GM03348 (cell line): ENCODE measurements at regions not wholly inside any gene's neighbourhood (a gene's known extent, or its start where the extent isn't known, plus 50 kb on each side); places are given as distances from the start of the nearest gene placed in this dataset.

Experiments used
- DNase-seq: peaks from one replicate; pipeline ENCODE4 v3.0.0; 2012; ENCODE audit warnings: low spot score

- no peak for DNase-seq
These were observed 52.7 kb upstream of the ALK start for GRCh38 chr2:29974086-29974485.

- no peak for DNase-seq
These were observed 55.9 kb upstream of the ALK start for GRCh38 chr2:29977284-29977683.

DNA sequence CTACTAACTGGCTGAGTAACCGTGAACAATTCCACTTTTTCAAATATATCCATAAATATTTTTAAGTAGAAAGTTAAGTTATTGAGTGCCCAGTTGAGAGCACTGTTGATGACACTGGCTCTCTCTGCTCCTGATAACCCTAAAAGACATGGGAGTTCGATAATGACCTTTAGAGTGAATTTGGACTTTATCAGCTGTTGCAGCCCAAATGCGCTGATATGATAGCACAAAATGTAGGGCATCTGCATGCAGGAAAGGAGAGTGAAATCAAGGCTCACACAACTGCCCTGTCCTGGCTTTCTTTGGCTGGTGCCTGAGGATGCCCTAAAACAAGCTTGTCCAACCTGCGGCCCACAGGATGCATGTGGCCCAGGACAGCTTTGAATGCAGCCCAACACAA is 60.0 kb upstream of the ALK start:
- no peak for DNase-seq

DNA sequence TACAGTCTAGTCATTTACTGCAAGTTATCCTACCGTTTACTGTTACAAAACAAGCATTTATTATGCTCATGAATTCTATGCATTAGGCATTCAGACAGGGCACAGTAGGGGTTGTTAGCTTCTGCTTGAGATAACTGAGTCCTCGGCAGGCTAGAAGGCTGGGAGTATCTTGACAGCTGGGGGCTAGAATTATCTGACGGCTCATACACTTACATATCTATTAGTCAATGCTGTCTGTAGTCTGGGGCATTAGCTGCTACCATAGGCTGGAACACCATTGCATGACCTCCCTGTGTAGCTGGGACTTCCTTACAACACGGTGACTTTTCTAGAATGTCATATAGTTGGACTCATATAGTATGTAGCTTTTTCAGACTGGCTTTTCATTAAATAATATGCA is 61.9 kb upstream of the ALK start:
- no peak for DNase-seq

GRCh38 chr2:29987146-29987545 is 65.8 kb upstream of the ALK start:
- DNase-seq: no peak

GRCh38 chr2:29990129-29990528 is 68.7 kb upstream of the ALK start:
- DNase-seq: no peak

GRCh38 chr2:29991086-29991485 is 69.7 kb upstream of the ALK start:
- DNase-seq: no peak

DNA sequence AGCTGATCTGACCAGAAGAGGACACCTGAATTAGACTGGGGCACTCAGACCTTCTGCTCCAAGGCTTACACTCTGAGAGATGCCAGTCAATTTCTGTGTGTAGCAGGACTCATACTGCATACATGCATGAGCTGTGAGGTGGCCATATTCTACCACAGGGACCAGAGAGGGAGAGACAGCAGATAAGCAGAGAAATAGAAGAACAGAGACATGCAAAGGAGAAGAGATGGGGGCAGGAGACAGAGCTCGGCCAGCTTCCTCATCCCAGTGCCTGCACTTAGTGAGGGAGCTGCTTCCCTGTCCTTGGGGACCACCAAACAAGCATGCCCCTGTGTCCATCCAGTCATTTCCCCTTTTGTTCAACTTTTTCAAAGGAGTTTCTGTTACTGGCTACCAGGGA is 73.9 kb upstream of the ALK start:
- DNase-seq: no peak

GRCh38 chr2:30003128-30003527 is 81.7 kb upstream of the ALK start:
- DNase-seq: no peak

- DNase-seq: no peak
These were observed 101.2 kb upstream of the ALK start for GRCh38 chr2:30022444-30023071.

GRCh38 chr2:30024281-30024680 is 102.9 kb upstream of the ALK start:
- DNase-seq: no peak

DNA sequence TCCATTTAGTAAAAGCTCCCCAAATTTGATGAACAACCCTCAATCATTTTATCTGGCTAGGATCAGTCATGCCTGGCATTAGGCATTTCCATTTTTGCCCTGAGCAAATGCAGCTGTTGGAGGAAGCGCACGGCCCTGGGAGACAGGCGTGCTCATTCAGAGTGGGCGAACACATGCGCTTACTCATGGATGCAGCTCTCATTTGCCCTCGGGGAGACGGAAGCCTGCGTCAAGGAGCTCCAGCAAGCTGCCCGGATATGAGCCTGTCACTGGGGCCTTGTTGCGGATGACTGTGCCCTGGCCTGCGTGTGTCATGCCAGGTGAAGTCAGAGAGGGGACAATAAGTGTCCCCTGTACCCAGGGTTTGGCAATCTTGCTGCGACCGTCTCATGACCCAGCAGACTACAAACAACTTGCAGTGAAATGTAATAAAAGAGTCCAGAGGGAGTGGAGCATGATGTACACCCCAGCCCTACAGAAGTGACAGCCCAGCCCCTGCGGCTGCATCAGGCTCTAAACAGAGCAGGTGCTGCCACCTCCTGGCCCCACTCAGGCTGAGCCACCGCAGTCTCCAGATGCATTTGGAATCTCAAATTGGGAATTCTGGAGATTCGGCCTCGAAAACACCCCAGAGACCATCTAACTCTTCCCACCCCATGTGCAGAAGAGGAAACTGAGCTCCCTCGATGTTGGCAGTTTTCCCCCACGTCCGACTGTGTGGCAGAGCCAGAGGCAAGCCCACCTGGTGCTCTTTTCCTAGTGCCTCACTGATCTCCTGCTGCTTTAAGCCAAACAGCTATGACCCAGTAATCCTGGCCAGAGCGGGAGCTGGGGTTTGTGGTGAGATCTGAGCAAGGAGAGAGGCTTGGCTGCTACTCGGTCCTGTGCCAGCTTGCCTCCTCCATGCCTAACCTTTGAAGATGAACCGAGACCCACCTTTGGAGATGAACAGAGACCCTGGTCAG is 105.0 kb upstream of the ALK start:
- DNase-seq: peak; percentile 78

DNA sequence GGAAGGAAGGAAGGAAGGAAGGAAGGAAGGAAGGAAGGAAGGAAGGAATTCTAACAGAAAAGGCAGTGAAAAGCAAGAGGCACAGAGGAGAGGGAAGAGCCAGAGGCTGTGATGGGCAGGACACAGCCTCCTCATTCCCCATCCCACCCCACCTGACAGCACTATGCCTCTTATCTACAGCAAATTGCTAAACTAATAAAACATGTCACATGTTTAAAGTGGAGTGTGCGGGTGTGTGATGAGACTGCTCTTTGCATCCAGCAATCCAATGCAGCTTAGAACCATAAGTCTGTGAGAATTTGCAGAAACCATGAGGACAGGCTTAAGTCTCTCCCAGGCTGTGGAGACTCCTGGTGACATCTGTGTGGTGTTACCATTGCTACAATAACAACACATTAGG is 108.4 kb upstream of the ALK start:
- no peak for DNase-seq

DNA sequence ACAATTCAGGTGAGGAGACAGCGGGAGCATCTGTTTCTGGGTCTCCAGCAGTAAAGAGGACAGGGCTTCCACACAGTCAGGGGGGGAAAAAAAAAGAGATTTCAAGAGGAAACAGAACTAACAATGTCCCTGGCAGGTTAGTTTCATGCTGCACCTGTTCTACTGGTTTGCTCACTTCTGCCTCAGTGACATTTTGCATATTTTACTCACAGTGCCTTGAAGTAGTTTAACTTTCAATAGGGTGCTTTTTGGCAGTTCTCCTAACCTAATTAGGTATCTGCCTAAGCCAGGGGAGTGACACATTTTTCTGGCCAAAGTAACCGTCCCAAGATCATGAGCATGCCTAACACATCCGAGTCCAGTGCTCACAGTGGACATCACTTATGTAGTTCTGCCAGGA is 109.0 kb upstream of the ALK start:
- no peak for DNase-seq

GRCh38 chr2:30031184-30031583 is 109.8 kb upstream of the ALK start:
- DNase-seq: no peak

DNA sequence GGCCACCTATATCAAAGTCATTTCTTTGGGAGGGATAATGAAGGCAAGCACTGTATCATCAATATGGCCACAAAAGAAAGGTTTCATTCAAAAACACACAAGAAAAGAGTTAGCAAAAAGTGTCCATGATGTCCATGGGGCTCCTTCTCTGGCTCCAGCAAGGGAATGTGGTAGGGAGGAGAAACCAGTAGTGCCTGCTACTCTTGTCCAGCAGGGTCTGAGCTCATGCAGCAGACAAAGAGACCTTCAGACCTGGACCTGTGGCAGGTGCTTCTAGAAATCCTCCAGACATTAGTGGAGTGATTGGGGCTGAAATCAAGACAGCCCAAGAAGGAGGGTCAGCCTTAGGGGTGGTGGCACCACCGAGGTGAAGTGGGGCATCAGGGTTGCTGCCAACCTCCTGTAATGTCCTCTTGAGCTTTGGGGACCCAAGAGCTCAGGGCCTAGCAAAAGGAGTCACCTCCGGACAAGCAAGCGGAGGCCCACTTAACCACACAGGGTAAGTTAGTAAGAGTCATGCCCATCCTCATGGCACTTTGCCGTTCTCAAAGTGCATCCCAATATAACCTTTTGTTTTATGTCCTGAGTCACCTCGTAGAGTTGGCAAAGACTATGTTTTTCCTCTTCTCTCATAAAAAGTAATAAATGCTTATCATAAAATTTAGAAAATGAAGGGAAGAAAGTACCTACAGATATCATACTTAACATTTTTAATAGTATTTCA is 112.6 kb upstream of the YPEL5 start:
- DNase-seq: no peak

DNA sequence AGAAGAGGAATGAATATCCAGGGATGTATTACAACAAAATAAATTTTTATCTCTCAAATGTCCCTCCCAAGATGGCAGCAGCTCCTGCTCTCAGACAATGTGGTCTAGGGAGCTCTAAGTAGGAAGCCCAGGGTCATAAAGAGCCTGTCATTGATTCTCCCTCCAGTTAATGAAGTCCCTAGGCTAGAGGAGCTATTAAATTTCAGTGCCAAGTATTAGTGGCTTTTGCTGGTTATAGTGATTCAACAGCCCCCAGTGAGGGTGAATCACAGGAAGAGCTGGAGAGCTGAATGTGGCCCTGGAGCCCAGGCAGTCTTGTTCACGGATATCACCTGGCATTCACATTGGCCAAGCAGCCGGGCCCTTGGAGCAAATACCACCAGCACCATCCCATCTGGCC is 109.8 kb upstream of the YPEL5 start:
- no peak for DNase-seq

GRCh38 chr2:30038419-30038818 is 108.4 kb upstream of the YPEL5 start:
- DNase-seq: no peak

DNA sequence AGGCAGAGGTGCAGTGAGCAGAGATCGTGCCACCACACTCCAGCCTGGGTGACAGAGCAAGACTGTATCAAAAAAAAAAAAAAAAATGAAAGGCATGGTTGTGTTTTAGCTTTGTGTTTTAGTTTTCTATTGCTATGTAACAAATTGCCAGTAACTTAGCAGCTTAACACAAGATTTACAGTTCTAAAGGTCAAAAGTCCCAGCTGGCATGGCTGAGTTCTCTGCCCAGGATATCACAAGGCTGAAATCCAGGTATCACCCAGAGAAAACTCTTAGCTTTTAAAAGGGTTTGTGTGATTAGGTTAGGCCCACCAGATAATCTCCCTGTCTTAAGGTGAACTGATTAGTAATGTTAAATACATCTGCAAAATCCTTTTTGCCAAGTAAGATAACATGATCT is 107.7 kb upstream of the YPEL5 start:
- no peak for DNase-seq

GRCh38 chr2:30040147-30040546 is 106.7 kb upstream of the YPEL5 start:
- no peak for DNase-seq

- no peak for DNase-seq
These were observed 104.9 kb upstream of the YPEL5 start for GRCh38 chr2:30041884-30042283.

DNA sequence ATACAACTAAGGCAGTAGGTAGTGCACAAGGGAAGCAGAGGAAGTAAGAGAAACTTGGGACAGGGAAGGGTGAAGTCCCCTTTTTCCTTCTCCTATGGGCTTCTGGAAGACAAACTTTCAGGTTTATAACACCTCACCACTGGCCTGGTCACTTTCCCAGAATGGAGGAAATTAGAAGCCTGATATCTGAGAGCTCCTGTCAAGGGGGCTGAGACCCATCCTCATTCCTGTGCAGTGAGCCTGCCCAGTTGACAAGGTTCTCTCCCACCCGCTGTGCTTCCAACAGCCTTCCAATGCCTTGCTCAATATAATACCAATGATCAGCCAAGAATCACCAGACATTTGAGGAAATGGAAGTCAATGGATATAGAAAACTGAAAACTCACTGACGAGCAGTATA is 100.4 kb upstream of the YPEL5 start:
- DNase-seq: no peak

- no peak for DNase-seq
These were observed 99.8 kb upstream of the YPEL5 start for GRCh38 chr2:30046979-30047378.
